OCI-LY3 (cell line): ENCODE measurements at regions not wholly inside any gene's neighbourhood (a gene's known extent, or its start where the extent isn't known, plus 50 kb on each side); places are given as distances from the start of the nearest gene placed in this dataset.

Source experiments
- CTCF ChIP-seq: fragments of 200-600, 300-600 bp; sonication (generic); IDR thresholded peaks from 2 replicates; pipeline ENCODE4 v1.5.1; 2014; ENCODE audit warnings: antibody characterized with exemption, low read length, low read depth
- EZH2phosphoT487 ChIP-seq: fragments of 200-600 bp; shearing (Covaris generic); IDR thresholded peaks from 2 replicates; pipeline ENCODE4 v1.6.1; 2018; ENCODE audit warnings: antibody characterized with exemption, mixed run types, low read depth

DNA sequence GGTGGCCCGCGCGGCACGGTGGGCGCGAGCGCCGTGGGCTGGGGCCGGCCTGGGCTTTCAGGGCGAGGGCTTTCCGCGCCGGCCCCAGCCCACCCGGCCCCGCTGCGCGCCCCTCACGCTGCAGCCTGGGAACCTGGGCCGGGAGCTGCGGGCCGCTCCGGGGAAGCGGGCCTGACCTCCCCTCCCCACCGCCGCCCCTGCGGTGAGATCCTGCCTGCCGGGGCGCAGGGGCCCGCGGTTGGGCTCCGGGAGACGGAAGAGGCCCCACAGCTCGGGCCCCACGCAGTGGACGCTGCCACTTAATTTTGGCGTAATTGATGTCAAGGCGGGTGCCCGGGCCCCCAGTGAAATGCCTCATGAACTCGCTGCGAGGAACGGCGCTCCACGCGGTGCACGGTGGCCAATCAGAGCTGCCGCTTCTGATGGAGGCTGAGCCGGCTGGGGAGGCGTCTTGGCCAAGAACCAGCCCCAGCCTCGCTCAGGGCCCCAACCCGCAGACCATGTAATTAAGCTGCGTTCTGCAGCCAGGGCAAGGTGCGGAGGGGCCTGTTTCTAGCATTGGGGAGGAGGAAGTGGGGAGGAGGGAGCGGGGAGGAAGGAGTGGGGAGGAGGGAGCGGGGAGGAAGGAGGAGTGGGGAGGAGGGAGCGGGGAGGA lies 96.1 kb upstream of the BHLHE23 start:
- no peak for TF ChIP-seq CTCF
- TF ChIP-seq EZH2phosphoT487 = no peak
